AG10803 (cell line): ENCODE measurements at regions not wholly inside any gene's neighbourhood (a gene's known extent, or its start where the extent isn't known, plus 50 kb on each side); places are given as distances from the start of the nearest gene placed in this dataset.
"Not testable (repeated sequence)": the region's sequence is repeated elsewhere in the genome, so short reads cannot be mapped to it uniquely, and the experiment has no call there.

Source experiments
- DNase-seq: peaks from one replicate; pipeline ENCODE4 v3.0.0; 2010; ENCODE audit warnings: low read depth
- H3K4me3 ChIP-seq: 2 replicates; pipeline ENCODE4 v1.5.1; 2011; ENCODE audit warnings: mild to moderate bottlenecking, low read length, control low read depth
- TF ChIP-seq, protein P1 (sequence below): conservative IDR thresholded peaks from 2 replicates; pipeline ENCODE4 v1.5.1; 2011; ENCODE audit warnings: mild to moderate bottlenecking, low read length, control low read depth, inconsistent platforms

GRCh38 chr6:167558246-167559177 is 233.6 kb downstream of the TTLL2 start:
- TF ChIP-seq, protein P1, sequence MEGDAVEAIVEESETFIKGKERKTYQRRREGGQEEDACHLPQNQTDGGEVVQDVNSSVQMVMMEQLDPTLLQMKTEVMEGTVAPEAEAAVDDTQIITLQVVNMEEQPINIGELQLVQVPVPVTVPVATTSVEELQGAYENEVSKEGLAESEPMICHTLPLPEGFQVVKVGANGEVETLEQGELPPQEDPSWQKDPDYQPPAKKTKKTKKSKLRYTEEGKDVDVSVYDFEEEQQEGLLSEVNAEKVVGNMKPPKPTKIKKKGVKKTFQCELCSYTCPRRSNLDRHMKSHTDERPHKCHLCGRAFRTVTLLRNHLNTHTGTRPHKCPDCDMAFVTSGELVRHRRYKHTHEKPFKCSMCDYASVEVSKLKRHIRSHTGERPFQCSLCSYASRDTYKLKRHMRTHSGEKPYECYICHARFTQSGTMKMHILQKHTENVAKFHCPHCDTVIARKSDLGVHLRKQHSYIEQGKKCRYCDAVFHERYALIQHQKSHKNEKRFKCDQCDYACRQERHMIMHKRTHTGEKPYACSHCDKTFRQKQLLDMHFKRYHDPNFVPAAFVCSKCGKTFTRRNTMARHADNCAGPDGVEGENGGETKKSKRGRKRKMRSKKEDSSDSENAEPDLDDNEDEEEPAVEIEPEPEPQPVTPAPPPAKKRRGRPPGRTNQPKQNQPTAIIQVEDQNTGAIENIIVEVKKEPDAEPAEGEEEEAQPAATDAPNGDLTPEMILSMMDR: no peak
- DNase-seq: no peak
- H3K4me3 ChIP-seq: no peak overlapping the region

GRCh38 chr6:167559675-167560479 is 235.0 kb downstream of the TTLL2 start:
- TF ChIP-seq, protein P1: no peak
- DNase-seq: no peak
- no peak overlapping the region for H3K4me3 ChIP-seq

DNA sequence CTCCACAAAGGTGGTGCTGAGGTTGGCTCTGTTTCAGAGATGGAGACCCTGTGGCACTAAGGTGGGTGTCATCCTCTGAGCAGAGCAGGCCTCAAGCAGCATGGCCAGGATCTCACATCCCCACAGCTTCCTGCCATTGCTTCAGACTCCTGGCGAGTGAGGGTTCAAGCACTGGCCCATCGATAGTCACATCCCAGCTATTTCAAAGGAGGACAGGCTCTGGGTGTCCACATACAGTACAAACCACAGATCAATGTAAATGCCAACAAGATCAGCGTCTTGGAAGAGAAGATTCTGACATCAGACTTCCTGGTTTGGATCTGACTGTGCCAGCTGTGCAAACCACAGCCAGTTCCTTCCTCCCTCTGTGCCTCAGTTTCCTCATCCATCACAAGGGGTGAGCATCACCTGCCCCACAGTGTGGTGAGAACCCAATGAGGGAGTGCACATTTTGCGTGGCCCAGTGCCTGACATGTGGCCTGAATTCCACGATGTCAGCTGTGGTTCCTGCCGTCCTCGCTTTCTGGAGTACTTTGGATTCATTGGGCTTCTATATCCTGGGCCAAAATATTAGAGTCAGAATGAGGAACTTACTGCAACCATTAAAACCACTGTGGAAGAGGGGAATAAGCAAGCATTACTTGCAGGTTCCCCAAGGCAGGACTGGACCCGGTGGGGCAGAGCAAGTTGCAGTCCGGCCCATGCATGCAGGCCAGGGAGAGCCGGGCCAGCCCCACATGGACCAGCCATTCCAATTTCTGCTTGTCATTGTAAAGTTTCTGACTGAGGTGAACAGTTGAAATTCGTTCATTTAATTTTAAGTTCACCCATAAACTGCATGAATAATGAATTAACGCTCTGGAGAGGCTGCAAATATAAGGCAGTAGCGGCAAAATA is 236.0 kb downstream of the TTLL2 start:
- H3K4me3 ChIP-seq: no peak overlapping the region
- DNase-seq: no peak
- TF ChIP-seq, protein P1: no peak

DNA sequence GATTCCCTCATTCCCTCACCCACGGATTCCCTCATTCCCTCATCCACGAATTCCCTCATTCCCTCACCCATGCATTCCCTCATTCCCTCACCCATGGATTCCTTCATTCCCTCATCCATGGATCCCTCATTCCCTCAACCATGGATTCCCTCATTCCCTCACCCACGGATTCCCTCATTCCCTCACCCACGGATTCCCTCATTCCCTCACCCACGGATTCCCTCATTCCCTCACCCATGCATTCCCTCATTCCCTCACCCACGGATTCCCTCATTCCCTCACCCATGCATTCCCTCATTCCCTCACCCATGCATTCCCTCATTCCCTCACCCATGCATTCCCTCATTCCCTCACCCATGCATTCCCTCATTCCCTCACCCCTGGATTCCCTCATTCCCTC is 238.0 kb downstream of the TTLL2 start:
- DNase-seq, H3K4me3 ChIP-seq: not testable (repeated sequence)

DNA sequence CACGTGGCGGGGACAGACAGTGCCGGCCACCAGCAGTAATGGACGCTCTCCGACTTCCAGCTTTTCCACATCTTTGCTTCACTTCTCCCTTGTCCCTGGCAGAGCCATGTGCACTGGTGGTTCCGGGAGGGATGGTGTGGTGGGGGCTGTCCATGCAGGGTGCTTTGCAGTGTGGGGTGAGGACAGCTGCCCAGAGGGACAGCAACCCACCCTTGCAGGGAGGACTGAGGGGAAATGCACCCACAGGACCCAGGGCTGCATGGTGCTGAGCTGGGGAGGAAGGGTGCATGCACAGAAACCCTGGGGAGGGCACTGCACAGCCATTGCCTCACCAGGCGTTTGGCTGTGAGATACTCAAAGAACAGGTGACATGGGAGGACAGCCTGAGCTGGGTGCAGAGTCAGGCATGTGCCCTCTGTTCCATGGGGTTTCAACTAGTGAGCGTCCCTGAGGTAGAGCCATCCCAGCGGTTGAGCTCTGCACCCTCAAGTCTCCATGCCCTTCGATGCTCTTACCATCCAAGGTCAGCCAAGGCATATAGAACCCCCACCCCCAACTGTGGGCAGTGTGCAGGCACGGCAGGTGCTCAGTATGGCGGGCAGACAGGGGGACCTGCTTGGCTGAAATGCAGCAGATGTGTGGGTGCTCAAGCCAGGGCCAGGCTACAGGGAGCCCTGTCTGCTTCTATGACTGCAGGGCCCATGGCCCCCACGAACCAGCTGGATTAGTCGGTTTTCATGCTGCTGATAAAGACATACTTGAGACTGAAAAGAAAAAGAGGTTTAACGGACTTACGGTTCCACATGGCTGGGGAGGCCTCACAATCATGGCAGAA is 239.7 kb downstream of the TTLL2 start:
- TF ChIP-seq, protein P1: no peak
- no peak overlapping the region for H3K4me3 ChIP-seq
- no peak for DNase-seq

GRCh38 chr6:167565388-167565787 is 240.5 kb downstream of the TTLL2 start:
- DNase-seq: no peak
- no peak overlapping the region for H3K4me3 ChIP-seq
- TF ChIP-seq, protein P1: no peak
